HG03469 (cell line): ENCODE measurements at regions not wholly inside any gene's neighbourhood (a gene's known extent, or its start where the extent isn't known, plus 50 kb on each side); places are given as distances from the start of the nearest gene placed in this dataset.

Experiments used
- ATAC-seq: cut with Tn5 transposase; IDR thresholded peaks from one replicate; pipeline ENCODE4 v1.9.1; 2021; ENCODE audit warnings: mild to moderate bottlenecking, moderate library complexity, moderate number of reproducible peaks; ENCODE audit not compliant: unreplicated experiment

DNA sequence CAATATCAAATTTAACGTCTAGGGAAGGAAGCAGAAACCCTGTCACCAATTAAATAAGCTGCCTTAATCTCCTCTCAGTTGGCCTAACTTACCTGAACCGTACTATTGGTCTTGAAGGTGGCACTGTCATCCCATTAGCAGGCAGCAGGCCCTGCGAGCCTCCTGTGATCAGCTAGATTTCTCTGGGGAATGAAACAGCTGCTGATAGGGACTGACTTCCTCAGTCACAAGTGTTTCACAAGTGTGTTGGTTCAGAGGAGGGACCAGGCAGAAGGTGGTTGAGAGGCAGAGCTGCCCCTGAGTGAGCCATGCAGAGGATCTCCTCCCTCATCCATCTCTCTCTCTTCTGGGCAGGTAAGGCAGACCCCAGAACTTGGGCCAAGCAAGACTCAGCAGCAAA is 166.8 kb downstream of the DAD1 start:
- ATAC-seq = no peak

DNA sequence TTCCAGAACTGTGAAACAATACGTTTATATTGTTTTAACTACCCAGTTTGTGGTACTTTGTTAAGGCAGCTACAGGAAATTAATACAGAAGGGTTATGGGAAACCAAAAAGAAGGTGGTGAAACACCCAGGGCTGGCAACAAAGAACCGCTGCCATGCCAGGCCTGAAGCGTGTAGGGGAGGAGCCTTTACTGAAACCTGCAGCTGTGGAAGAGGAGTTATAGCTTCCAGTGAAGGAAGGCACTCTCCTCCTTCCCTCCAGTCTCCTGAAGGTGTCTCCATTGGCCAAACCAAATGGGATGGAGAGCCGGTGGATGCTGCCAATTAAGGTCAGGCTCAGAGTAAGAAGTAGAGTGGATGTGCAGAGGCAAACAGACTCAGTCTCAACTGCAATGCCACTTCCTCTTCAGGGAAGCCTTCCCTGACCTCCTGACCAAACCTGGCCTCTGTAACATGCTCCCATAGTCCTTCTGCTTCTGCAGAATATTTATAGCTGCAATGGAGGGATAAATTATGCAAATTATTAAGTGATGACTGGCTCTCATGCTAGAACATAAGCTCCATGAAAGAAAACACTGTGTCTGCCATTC is 168.3 kb downstream of the DAD1 start:
- no peak for ATAC-seq

DNA sequence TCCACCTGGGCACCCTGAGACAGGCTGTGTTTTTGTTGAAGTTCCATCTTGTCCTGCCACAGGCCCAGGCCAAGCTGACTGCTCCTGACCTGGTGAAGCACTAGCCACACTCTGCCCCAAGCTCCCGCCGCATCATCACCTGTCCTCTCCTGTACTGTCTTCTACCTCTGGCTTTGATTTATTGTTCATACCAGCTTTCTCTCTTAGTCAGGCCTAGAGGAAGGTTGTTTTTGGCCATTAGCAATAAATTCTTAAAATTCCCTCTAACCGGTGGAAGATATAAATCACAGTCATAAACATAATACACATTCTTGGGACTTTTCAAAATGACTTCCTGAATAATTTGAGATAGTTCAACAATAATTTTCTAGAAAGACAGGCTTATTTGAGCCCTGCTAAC is 169.4 kb downstream of the DAD1 start:
- ATAC-seq = no peak

DNA sequence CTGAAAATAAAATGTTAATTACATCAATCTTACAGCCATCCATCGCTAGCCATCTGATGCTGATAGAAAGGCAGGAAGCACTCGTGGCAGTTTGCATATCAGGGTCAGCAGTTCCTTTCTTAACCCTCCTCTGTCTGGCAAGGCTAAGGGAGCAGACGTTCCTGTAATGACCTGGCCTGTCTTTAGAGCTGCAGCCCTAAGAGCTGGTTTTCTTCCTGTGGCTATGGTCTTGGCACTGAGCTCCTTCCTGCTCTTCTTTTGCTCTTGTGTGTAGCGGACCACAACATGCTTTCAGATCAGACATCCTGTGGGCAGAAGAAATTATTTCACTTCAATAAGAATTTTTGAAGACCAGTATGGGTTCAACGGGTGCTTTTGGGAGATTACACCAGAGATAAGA is 170.4 kb downstream of the DAD1 start:
- ATAC-seq = peak; percentile 64

DNA sequence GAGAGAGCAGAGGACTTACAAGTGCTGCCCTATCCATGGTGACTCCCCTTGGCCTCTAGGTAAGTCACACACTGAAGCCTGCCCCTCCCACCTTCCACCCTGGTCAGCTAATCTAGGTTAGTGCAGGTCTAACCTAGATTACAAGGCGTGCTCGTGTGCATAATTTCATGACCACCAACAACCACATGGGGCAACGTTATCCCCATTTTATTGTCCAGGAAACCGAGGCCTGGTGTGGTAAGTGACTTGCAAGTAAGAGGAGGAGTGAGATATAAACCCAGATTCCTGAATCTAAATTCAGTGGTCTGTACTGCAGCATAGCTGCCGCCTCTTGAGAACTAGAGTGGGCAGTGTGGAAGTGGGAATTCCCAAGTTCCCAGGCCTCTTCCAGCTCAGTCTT is 171.1 kb downstream of the DAD1 start:
- ATAC-seq = no peak

DNA sequence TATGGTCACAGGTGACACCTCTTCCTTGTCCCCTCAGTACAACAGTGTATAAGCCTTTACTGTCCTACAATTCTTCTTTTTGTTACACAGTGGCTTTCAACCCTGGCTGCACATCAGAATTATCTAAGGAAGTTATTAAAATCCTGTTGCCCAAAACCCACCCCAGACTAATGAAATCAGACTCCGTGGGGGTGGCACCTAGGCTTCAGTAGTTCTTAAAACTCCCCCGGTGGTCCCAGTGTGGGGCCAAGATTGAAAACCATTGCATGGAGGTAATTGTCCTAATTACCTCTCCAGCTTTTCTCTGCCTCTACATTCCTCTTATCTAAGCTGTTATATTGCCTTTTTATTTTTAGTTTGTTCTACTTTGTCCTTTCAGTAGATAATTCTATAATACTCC is 172.8 kb downstream of the DAD1 start:
- ATAC-seq = no peak

DNA sequence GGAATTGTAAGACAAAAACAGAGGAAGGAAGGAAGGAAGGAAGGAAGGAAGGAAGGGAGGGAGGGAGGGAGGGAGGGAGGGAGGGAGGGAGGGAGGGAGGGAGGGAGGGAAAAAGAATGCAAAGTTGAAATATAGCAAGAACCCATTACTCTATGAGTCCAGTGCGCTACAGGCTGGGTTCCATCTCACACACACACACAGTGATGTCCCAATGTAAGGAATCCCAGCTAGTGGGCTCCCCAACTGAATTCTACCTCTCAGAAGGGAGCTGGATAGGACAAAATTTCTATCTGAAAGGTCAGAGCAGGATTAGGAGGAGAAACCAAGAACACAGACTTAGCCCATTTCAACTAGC is 173.4 kb downstream of the DAD1 start:
- ATAC-seq = no peak

DNA sequence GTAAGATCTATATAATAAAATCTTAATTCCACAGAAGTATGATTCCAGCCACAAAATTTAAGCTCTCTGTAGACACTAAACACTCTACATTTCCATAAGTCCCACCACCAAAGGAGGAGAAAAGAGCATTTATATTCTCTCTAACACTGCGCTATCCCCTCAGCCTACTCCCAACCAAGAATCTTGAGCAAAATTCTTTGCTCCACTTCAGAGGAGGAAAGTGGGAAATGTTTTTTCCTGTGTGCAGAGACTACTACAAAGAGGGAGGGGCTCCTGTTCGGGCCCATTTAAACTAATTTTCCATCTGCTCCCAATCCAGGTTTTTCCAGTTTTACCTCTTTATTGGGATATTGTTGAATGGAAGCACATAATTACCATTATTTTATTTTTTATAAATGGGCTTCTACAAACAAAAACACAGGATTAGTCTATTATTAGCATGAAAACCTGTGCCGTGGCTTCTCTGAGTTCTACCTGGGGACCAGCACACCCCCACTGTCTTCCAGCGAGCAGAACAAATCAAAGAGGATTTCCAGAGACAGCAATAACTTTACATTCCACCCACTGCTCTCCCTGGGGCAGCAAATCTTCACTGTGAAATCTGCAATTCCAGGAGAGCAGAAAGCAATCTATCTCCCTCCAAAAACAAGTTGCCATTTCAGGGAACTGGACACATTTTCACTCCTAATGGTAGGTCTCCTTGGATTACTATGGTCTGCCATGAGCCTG is 174.0 kb downstream of the DAD1 start:
- no peak for ATAC-seq

DNA sequence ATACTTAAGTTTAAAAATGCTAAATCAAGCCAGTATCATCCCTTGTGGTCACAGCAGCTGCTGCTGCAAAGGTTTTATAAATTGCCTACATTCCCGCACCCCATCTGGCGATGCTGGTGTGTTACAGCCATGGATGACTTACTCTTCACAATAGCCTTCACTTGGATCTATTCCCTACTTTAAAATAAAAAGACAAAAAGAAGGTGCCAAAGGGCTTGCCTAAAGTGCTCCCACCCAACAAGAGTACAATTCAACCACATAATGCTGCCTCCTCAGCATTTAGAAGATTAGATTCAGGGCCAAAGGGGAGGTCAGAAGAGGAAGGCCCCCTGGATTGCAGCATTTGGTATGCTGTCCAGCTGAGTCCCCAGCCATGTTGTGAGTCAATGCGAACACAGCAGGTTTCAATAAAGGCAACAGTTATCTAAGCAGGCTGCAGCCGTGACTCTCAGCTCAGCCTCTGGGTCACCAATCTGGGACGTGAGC is 176.1 kb downstream of the DAD1 start:
- ATAC-seq = no peak

DNA sequence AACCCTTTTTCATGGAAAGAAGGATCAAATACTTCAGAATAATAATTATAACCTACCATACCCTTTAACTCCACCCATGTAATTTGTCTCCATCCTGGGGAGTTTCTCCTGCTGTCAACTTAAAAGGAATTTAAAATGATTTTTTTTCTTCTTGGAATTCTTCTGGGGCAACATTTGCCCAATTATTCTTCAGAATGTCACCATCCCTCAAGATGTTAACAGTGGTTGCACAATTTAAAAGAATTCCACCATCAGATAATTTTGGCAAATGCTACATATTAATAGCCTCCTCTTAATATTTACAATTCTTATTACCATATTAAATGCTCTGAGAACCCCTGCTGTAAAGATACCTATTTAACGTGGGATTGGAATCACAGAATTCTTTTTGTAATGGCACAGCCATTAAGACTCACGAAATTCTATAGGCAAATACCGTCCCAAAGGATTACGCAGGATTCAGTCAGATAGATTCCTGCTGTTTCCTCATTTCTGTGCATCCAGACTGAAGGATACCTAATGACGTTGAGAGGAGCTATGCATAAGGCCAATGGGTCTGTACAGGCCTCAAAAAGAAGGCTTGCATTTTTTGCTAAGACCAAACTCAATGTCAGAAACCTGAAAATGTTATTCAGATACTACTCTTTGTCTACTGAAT is 177.5 kb downstream of the DAD1 start:
- ATAC-seq = no peak

DNA sequence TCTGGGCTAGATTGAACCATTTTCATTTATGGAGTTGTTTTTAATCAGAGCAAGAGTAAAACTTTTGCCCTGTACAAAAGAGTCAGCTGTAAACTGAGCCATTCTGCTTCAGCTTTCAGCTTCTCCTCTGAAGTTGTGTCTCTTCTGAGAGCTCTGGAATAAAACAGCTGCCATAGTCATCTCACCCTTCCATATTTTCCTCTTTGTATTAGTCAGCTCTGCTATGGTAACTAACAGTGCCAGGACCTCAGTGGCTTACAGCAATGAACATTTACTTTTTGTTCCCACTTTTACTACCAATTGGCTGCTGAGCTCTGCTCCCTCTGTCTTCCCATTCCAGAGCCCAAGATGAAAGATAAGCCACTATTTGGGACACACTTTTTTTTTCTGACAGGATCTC is 178.5 kb downstream of the DAD1 start:
- ATAC-seq = no peak

DNA sequence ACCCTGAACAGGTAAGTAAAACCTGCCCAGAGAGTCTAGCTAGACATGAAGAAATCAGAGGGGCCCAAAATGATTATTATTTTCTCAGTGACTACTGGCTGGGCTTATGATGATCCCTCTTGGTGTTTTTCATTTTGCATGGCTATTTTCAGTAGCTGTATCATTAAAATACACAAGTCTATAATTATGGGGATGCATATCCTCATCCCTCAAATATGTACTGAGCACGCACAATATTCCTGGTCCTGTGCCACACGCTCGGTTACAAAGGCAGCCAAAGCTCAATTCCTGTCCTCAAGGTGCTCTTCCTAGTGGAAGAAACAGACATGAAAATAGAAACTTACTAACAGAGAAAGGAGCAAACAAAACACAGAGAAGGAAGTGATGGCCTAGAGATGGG is 180.0 kb downstream of the DAD1 start:
- ATAC-seq = no peak

DNA sequence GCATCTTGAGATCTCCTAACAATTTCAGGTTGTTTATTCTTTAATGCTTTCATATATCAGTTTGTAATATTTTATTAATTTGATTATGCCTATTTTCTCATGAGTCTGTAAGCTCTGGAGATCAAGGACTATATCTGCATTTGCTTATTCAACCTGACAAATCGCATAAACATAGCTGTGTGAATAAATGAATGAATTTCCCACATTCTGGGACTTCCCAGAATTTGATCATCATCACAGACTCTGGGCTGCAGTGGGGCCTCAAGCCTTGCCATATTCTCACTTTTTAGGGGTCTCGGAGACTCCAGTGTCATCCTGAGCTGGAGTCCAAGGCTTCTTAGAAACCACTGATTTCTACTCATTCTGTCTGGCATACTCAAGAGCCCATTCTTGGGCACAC is 180.5 kb downstream of the DAD1 start:
- ATAC-seq = no peak

DNA sequence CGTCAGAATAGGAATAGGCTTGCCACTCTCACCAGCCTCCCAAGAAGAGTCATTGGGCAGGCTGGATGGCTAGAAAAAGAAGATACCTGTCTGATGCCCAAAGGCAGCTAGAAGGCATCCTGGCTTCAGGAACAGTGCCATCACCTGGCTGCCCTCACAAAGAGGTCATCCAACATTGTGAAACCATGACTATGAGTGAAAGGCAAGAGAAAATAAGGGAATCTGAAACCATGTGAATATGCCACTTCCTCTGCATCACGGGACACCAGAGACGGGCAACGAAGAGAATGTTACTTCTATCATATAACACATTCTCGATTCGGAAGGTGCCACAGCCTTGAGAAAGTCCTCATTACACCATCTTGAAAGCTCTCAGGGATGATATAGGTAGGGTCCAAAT is 182.0 kb downstream of the DAD1 start:
- no peak for ATAC-seq

DNA sequence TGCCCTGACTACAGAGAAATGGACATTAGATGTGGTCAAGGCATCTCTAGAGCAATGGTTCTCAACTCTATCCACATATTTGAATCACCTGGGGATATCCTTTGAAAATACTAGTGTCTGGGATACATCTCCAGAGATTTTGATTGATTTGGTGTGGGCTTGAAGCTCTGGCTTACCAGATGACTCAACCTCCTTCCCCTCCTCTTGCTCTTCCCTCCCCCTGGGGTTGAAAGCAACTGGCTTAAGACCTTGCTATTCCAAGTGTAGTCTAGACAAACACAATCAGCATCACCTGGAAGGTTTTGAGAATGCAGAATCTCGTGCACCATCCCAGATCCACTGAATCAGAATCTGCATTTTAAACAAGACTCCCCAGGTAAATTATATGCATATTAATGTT is 183.8 kb downstream of the DAD1 start:
- no peak for ATAC-seq

DNA sequence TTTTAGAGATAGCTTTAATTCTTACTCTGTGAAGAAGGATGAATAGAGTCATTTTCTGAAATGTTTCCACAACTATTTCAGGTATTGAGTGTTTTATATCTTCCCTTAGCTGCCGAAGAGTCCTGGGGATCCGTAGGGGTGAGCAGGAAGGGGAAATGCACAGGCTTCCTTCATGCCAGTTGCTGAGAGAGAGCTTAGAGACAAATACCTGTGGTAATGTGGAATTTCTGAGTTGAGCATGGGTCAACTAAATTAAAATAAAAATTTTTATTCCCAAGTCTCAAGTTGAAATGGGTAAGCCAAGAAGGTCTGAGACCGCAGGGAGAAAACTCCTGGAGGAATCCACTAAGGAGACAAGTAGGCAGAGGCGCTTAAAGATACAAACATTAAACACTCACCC is 185.7 kb downstream of the DAD1 start:
- ATAC-seq = no peak

DNA sequence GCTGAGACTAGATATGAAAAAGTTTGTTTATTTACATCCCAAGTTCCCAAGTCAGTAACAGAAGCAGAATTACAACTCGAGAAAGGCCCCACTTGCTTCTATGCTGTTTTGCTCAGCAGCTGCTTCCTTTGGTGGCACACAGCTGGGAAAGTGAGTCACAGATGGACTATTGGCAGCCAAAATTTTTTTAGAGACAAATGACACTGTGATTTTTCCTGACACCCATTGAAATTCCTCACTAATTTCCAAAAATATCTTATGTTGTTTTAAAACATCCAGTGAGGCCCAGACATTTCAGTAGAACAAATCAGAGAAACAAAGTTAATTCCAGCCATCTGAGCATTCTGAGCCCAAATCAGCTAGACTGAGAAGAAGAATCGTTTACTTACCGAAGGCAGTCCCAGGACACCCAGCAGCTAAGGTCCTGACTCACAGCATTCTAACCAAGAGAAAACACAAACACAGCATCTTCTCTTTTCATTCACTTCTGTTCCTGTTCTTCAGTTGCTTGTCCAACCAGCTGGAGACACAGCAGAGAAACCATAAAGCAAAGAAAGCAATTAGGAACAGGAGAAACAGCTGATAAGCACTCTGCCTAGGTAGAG is 188.3 kb downstream of the DAD1 start:
- no peak for ATAC-seq

DNA sequence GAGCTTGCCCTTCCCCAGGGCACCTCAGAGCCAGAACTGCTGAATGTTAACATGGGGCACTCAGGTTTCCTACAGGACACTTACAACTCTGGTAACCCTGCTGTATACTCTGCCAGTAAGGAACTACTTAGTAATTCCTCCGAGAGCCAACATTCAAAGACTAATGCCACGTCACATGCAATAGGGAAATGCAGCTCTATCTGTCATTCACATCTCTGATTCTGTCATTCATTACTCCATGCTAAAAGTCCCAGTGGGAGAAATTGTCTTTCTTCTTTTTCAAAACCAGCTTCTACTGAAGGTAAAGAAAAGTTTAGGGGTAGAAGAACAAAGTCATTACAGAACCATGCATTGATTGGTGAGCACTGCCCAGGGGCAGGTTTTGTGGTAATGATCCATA is 189.2 kb downstream of the DAD1 start:
- ATAC-seq = no peak

DNA sequence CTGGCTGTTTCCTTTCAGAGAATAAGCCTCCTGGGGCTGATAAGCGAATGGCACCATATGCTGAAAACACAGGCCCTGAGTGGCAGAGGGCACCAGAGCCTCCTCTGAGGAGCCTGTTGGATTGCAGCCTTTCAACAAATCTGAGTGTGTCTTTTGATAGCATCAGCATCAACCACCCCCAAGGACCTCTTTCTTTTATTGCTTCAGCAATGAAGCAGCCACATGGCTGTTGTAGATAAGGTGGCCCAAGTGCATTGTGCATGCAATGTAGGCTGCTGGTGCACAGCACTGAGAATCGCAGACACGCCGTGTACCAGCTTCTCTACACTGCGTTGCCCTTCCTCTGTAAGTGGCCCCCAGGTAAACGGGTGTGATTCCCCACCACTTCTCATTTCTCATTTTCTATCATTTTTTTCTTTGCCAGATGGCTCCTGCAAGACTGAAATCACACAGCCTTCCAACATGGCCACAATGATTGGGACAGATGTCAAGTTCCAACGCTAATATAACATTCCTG is 191.7 kb downstream of the DAD1 start:
- no peak for ATAC-seq

DNA sequence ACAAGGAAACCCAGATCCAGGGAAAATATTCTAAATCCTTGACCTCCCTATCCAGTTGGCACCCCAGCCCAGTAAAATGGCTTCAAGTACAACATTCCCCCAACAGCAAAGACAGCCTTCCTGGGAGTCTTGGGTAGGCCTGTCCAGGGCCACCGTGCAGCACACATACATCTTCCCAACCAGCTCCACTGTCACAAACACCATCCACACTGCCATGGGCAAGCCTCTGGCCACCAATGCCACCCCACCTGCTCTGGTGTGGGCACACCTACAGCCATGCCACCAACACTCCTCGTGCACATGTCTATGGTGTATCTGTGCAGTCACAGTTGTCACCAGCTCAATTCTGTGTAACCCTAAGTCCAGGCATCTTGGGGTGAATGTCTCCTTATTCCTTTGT is 193.2 kb downstream of the DAD1 start:
- no peak for ATAC-seq

DNA sequence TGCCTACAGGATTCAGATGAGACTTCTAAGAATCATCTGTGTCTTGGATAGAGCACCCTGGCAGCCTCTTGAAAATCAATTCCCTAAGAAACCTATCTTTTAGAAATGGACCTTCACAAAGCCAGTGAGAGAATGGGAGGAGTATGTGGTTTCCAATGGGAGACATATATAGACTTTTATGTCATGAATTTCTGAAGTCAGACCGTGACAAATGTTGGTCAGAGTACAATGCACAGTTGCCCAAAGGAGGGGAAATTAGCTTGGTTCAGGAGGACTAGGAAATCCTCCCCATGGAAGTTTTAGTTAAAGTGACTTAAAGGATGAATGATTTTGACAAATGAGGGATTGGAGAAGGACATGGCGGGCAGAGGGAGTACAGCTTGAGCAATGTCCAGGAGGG is 194.4 kb downstream of the DAD1 start:
- ATAC-seq = no peak

DNA sequence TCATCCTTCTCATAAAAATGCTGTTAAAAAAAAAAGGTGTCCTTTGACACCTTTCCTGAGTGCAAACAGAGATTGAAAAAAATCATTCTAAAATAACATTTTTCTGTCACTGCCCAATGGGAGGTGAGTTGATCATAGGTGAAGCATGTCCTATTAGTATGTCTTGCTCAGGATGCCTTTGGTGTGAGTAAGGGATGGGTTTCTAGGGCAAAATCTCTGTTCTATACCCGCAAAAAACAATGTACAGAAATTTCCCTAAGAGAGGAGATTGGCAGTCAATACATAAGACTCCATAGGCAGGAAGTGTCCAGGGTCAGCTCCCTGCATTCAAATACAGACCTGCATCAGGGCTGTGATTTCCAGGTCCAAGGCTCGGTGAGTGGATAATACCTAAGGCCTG is 195.2 kb downstream of the DAD1 start:
- no peak for ATAC-seq
